ENCODE measurements at regions not wholly inside any gene's neighbourhood (a gene's known extent, or its start where the extent isn't known, plus 50 kb on each side); places are given as distances from the start of the nearest gene placed in this dataset.

- ChIA-PET POLR2A (no interaction called here), CTCF (no interaction called here)
- no peaks in the 10 kb centered on the region for H3K9me3 Mint-ChIP-seq
- H3K27me3 Mint-ChIP-seq, result no peaks in the 10 kb centered on the region
- H3K36me3 Mint-ChIP-seq (ENCODE audit: low read depth), result no peaks in the 10 kb centered on the region
- no peak overlapping the region for H3K27ac Mint-ChIP-seq
- ATAC-seq (ENCODE audit: low read depth) (no peak), DNase-seq (no peak)
- no peak for TF ChIP-seq CTCF (IDR thresholded peaks at IDR 0.05)
- intact Hi-C loops (cut with micrococcal nuclease), result no loop called here
- H3K4me1 Mint-ChIP-seq, result no peaks in the 10 kb centered on the region
- H3K4me3 Mint-ChIP-seq, result no peak overlapping the region
These were observed 1573.5 kb upstream of the ACVR2A start for GRCh38 chr2:146271131-146271831.

- no peak overlapping the region for H3K4me3 Mint-ChIP-seq
- POLR2A ChIA-PET, result no interaction called here
- intact Hi-C loops (cut with micrococcal nuclease), result no loop called here
These were observed 1574.2 kb upstream of the ACVR2A start for GRCh38 chr2:146270618-146271017.

GRCh38 chr2:146267093-146267492, 1577.7 kb upstream of the ACVR2A start:
- Mint-ChIP-seq H3K9me3 (no peaks in the 10 kb centered on the region), H3K4me1 (no peaks in the 10 kb centered on the region), H3K27me3 (no peaks in the 10 kb centered on the region), H3K36me3 (ENCODE audit: low read depth) (no peaks in the 10 kb centered on the region), H3K4me3 (no peak overlapping the region), H3K27ac (no peak overlapping the region)
- POLR2A ChIA-PET, result no interaction called here
- no peak for TF ChIP-seq CTCF (IDR thresholded peaks at IDR 0.05)
- no peak for DNase-seq
- intact Hi-C loops (cut with micrococcal nuclease), result no loop called here
- CTCF ChIA-PET, result no interaction called here
- no peak for ATAC-seq (ENCODE audit: low read depth)

More at GRCh38 chr2:146270618-146271017, 1574.2 kb upstream of the ACVR2A start:
- no peak for TF ChIP-seq CTCF (IDR thresholded peaks at IDR 0.05)
- Mint-ChIP-seq H3K36me3 (ENCODE audit: low read depth) (no peaks in the 10 kb centered on the region), H3K27me3 (no peaks in the 10 kb centered on the region), H3K9me3 (no peaks in the 10 kb centered on the region), H3K4me1 (no peaks in the 10 kb centered on the region), H3K27ac (no peak overlapping the region)
- CTCF ChIA-PET, result no interaction called here
- DNase-seq (no peak), ATAC-seq (ENCODE audit: low read depth) (no peak)

GRCh38 chr2:146265656-146266055, 1579.2 kb upstream of the ACVR2A start:
- ATAC-seq (ENCODE audit: low read depth), result no peak
- Mint-ChIP-seq H3K36me3 (ENCODE audit: low read depth) (no peaks in the 10 kb centered on the region), H3K4me1 (no peaks in the 10 kb centered on the region), H3K9me3 (no peaks in the 10 kb centered on the region), H3K4me3 (no peak overlapping the region), H3K27ac (no peak overlapping the region), H3K27me3 (no peaks in the 10 kb centered on the region)
- DNase-seq, result no peak
- no peak for TF ChIP-seq CTCF (IDR thresholded peaks at IDR 0.05)
- POLR2A ChIA-PET, result no interaction called here
- CTCF ChIA-PET, result no interaction called here
- intact Hi-C loops (cut with micrococcal nuclease), result no loop called here

GRCh38 chr2:146262606-146263005, 1582.2 kb upstream of the ACVR2A start:
- no peaks in the 10 kb centered on the region for H3K36me3 Mint-ChIP-seq (ENCODE audit: low read depth)
- POLR2A ChIA-PET, result no interaction called here
- H3K4me1 Mint-ChIP-seq, result no peaks in the 10 kb centered on the region
- ATAC-seq (ENCODE audit: low read depth) (no peak), DNase-seq (no peak)
- CTCF ChIA-PET, result no interaction called here
- no peaks in the 10 kb centered on the region for H3K27me3 Mint-ChIP-seq
- TF ChIP-seq CTCF (IDR thresholded peaks at IDR 0.05), result no peak
- H3K27ac Mint-ChIP-seq, result no peak overlapping the region
- no peaks in the 10 kb centered on the region for H3K9me3 Mint-ChIP-seq
- H3K4me3 Mint-ChIP-seq, result no peak overlapping the region
- intact Hi-C loops (cut with micrococcal nuclease), result no loop called here
